NB4 (cell line): ENCODE measurements at regions not wholly inside any gene's neighbourhood (a gene's known extent, or its start where the extent isn't known, plus 50 kb on each side); places are given as distances from the start of the nearest gene placed in this dataset.
"Not testable (repeated sequence)": the region's sequence is repeated elsewhere in the genome, so short reads cannot be mapped to it uniquely, and the experiment has no call there.

Experiments used
- CTCF ChIP-seq: IDR thresholded peaks from one replicate; pipeline ENCODE4 v1.5.1; 2012; ENCODE audit warnings: low read depth, low read length
- MAX ChIP-seq: IDR thresholded peaks from 2 replicates; pipeline ENCODE4 v1.6.1; 2011; ENCODE audit warnings: low read depth, low read length
- POLR2A ChIP-seq: IDR thresholded peaks from 2 replicates; pipeline ENCODE4 v1.6.1; 2011; ENCODE audit warnings: mild to moderate bottlenecking; ENCODE audit not compliant: insufficient read length; ENCODE audit errors: extremely low read depth

GRCh38 chr20:30570622-30571021 is 686.8 kb upstream of the DEFB115 start:
- TF ChIP-seq CTCF, POLR2A, MAX: not testable (repeated sequence)
